ENCODE measurements at regions not wholly inside any gene's neighbourhood (a gene's known extent, or its start where the extent isn't known, plus 50 kb on each side); places are given as distances from the start of the nearest gene placed in this dataset.

- H3K36me3 Mint-ChIP-seq (ENCODE audit: low read depth), result no peaks in the 10 kb centered on the region
- H3K27ac Mint-ChIP-seq, result no peak overlapping the region
- TF ChIP-seq, protein P1, sequence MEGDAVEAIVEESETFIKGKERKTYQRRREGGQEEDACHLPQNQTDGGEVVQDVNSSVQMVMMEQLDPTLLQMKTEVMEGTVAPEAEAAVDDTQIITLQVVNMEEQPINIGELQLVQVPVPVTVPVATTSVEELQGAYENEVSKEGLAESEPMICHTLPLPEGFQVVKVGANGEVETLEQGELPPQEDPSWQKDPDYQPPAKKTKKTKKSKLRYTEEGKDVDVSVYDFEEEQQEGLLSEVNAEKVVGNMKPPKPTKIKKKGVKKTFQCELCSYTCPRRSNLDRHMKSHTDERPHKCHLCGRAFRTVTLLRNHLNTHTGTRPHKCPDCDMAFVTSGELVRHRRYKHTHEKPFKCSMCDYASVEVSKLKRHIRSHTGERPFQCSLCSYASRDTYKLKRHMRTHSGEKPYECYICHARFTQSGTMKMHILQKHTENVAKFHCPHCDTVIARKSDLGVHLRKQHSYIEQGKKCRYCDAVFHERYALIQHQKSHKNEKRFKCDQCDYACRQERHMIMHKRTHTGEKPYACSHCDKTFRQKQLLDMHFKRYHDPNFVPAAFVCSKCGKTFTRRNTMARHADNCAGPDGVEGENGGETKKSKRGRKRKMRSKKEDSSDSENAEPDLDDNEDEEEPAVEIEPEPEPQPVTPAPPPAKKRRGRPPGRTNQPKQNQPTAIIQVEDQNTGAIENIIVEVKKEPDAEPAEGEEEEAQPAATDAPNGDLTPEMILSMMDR (conservative IDR thresholded peaks at IDR 0.05), result no peak
- H3K36me3 ChIP-seq (ENCODE audit: control insufficient read depth, insufficient read depth, low read length), result no peaks in the 10 kb centered on the region
- H3K27me3 Mint-ChIP-seq (ENCODE audit: insufficient read depth), result no peaks in the 10 kb centered on the region
- no peaks in the 10 kb centered on the region for H3K4me1 ChIP-seq (ENCODE audit: control insufficient read depth, insufficient read depth, low read length)
- H3K9ac ChIP-seq (ENCODE audit: extremely low read depth, low read length, poor library complexity, severe bottlenecking), result no peak overlapping the region
- no peaks in the 10 kb centered on the region for H3K4me1 Mint-ChIP-seq
- 80 to 95% methylated on average over 1 of the region's 2 CpGs for WGBS, 2 experiments (ENCODE audit: insufficient coverage in 1 of 2, insufficient read length in 1 of 2)
- peaks cover 20% of the 10 kb centered on the region for H3K9me3 Mint-ChIP-seq
- no peak for DNase-seq
- no peak overlapping the region for H3K27ac ChIP-seq (ENCODE audit: low read depth, low read length)
- H3K4me3 Mint-ChIP-seq, result no peak overlapping the region
- H3K27me3 ChIP-seq (ENCODE audit: control insufficient read depth, insufficient read depth, low read length, poor library complexity, severe bottlenecking), result no peaks in the 10 kb centered on the region
- peaks cover 11% of the 10 kb centered on the region for H3K9me3 ChIP-seq (ENCODE audit: control insufficient read depth, low read length)
- H3K4me3 ChIP-seq (ENCODE audit: low read length), result no peak overlapping the region
Measured at GRCh38 chr9:29769019-29769418, 2195.7 kb upstream of the C9orf72 start.

DNA sequence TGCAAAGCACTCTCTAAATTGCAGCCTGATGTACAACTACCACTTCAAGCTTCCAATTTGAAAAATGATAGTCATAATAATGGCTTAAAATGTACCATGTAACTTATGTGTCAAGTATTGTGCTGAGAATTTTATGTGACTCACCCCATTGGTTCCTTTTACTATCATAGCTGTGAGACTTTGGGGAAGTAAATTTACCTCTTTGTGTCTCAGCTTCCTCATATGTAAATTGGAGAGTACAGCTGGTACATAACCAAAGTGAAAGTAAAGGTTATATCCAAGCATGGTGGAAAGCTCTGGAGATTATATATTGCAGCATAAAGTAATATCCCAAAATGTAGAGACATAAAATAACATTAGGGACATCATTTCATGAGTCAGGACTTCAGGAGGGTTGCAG, 2200.4 kb upstream of the C9orf72 start:
- Histone ChIP-seq H3K9ac (ENCODE audit: extremely low read depth, low read length, poor library complexity, severe bottlenecking) (no peak overlapping the region), H3K4me3 (ENCODE audit: low read length) (no peak overlapping the region), H3K4me1 (ENCODE audit: control insufficient read depth, insufficient read depth, low read length) (no peaks in the 10 kb centered on the region), H3K27ac (ENCODE audit: low read depth, low read length) (no peak overlapping the region), H3K27me3 (ENCODE audit: control insufficient read depth, insufficient read depth, low read length, poor library complexity, severe bottlenecking) (no peaks in the 10 kb centered on the region), H3K36me3 (ENCODE audit: control insufficient read depth, insufficient read depth, low read length) (no peaks in the 10 kb centered on the region), H3K9me3 (ENCODE audit: control insufficient read depth, low read length) (no peaks in the 10 kb centered on the region)
- H3K4me1 Mint-ChIP-seq, result peaks cover 3% of the 10 kb centered on the region
- no peaks in the 10 kb centered on the region for H3K27me3 Mint-ChIP-seq (ENCODE audit: insufficient read depth)
- no peaks in the 10 kb centered on the region for H3K9me3 Mint-ChIP-seq
- H3K36me3 Mint-ChIP-seq (ENCODE audit: low read depth), result no peaks in the 10 kb centered on the region
- no peak for DNase-seq
- TF ChIP-seq, protein P1 (conservative IDR thresholded peaks at IDR 0.05), result no peak
- H3K4me3 Mint-ChIP-seq, result no peak overlapping the region
- no peak overlapping the region for H3K27ac Mint-ChIP-seq

- H3K36me3 ChIP-seq (ENCODE audit: control insufficient read depth, insufficient read depth, low read length), result no peaks in the 10 kb centered on the region
- no peak overlapping the region for H3K27ac ChIP-seq (ENCODE audit: low read depth, low read length)
- H3K4me1 ChIP-seq (ENCODE audit: control insufficient read depth, insufficient read depth, low read length), result no peaks in the 10 kb centered on the region
- H3K27ac Mint-ChIP-seq, result no peak overlapping the region
- H3K9me3 ChIP-seq (ENCODE audit: control insufficient read depth, low read length), result no peaks in the 10 kb centered on the region
- DNase-seq, result no peak
- TF ChIP-seq, protein P1 (conservative IDR thresholded peaks at IDR 0.05), result no peak
- 76 to 79% methylated on average over 3 to 5 of the region's 5 CpGs for WGBS, 2 experiments (ENCODE audit: insufficient coverage in 1 of 2, insufficient read length in 1 of 2)
- peaks cover 3% of the 10 kb centered on the region for H3K4me1 Mint-ChIP-seq
- H3K9me3 Mint-ChIP-seq, result peaks cover 2% of the 10 kb centered on the region
- no peaks in the 10 kb centered on the region for H3K36me3 Mint-ChIP-seq (ENCODE audit: low read depth)
- no peak overlapping the region for H3K4me3 ChIP-seq (ENCODE audit: low read length)
- H3K4me3 Mint-ChIP-seq, result no peak overlapping the region
- no peaks in the 10 kb centered on the region for H3K27me3 ChIP-seq (ENCODE audit: control insufficient read depth, insufficient read depth, low read length, poor library complexity, severe bottlenecking)
- H3K9ac ChIP-seq (ENCODE audit: extremely low read depth, low read length, poor library complexity, severe bottlenecking), result no peak overlapping the region
- H3K27me3 Mint-ChIP-seq (ENCODE audit: insufficient read depth), result no peaks in the 10 kb centered on the region
Measured at GRCh38 chr9:29775491-29775890, 2202.2 kb upstream of the C9orf72 start.
